Peyer's patch (tissue), 4 donors: ENCODE measurements at regions not wholly inside any gene's neighbourhood (a gene's known extent, or its start where the extent isn't known, plus 50 kb on each side); places are given as distances from the start of the nearest gene placed in this dataset.

Source experiments
- CTCF ChIP-seq, 6 experiments: fragments of 450-650 bp in 4 of 6; fragments of 200-600 bp in 2 of 6; sonication (generic) in 1 of 6; IDR thresholded peaks; one replicate each; pipeline ENCODE4 v1.5.1; 2017 to 2019; ENCODE audit warnings: antibody characterized with exemption in 6 of 6, mild to moderate bottlenecking in 3 of 6, moderate library complexity in 1 of 6
- POLR2A ChIP-seq, 2 donors: fragments of 450-650 bp; IDR thresholded peaks; one replicate each; pipeline ENCODE4 v1.5.1; 2017; ENCODE audit warnings: antibody characterized with exemption in 2 of 2, mild to moderate bottlenecking in 2 of 2, moderate library complexity in 2 of 2

DNA sequence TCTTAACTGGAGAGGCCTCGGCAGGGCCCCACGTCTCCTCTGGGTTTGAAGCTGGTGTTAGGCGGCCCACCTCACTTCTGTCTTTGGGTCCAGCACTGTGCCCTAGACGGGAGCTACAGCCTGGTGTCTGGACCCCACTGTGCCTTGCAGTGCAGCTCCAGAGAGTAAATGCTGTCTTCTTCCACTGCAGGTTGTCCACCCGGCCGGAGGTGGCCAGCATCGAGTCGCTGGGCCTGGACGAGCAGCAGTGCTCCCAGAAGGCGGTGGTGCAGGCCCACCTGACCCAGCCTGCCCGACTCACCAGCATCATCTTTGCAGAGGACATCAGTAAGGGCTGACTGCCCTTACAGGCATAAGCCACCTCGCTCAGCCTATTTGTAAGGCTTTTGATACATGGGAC lies 53.1 kb upstream of the TAMM41 start:
- no peak for TF ChIP-seq CTCF (IDR thresholded peaks at IDR 0.05)
- no peak for TF ChIP-seq POLR2A (IDR thresholded peaks at IDR 0.05)
